Activated CD8-positive, alpha-beta memory T cell treated with anti-CD3 and anti-CD28 coated beads, Interleukin-2, amount 50 U/mL, for 48 hours (primary cell): ENCODE measurements at regions not wholly inside any gene's neighbourhood (a gene's known extent, or its start where the extent isn't known, plus 50 kb on each side); places are given as distances from the start of the nearest gene placed in this dataset.

Source experiments
- DNase-seq: peaks from one replicate; pipeline ENCODE4 v3.0.0-alpha.2; 2020

GRCh38 chr13:82938644-82939043 lies 943.6 kb downstream of the SLITRK1 start:
- DNase-seq: no peak

GRCh38 chr13:82934000-82934399 lies 948.3 kb downstream of the SLITRK1 start:
- no peak for DNase-seq

- DNase-seq: no peak
Observed at GRCh38 chr13:82925114-82925513, 957.2 kb downstream of the SLITRK1 start.

- no peak for DNase-seq
Observed at GRCh38 chr13:82917984-82918383, 964.3 kb downstream of the SLITRK1 start.

- no peak for DNase-seq
Observed at GRCh38 chr13:82912564-82912963, 969.7 kb downstream of the SLITRK1 start.

- no peak for DNase-seq
Observed at GRCh38 chr13:82905071-82905470, 977.2 kb downstream of the SLITRK1 start.

- DNase-seq: no peak
Observed at GRCh38 chr13:82900453-82900852, 981.8 kb downstream of the SLITRK1 start.

GRCh38 chr13:82898586-82898985 lies 983.7 kb downstream of the SLITRK1 start:
- no peak for DNase-seq

- no peak for DNase-seq
Observed at GRCh38 chr13:82879921-82880320, 1002.4 kb downstream of the SLITRK1 start.

- DNase-seq: no peak
Observed at GRCh38 chr13:82878536-82878935, 1003.7 kb downstream of the SLITRK1 start.

- DNase-seq: no peak
Observed at GRCh38 chr13:82867284-82867683, 1015.0 kb downstream of the SLITRK1 start.

- DNase-seq: no peak
Observed at GRCh38 chr13:82850644-82851043, 1031.6 kb downstream of the SLITRK1 start.

GRCh38 chr13:82848766-82849165 lies 1033.5 kb downstream of the SLITRK1 start:
- DNase-seq: no peak

- DNase-seq: no peak
Observed at GRCh38 chr13:82847595-82847994, 1034.7 kb downstream of the SLITRK1 start.

GRCh38 chr13:82833923-82834322 lies 1048.4 kb downstream of the SLITRK1 start:
- DNase-seq: no peak

GRCh38 chr13:82829040-82829439 lies 1053.2 kb downstream of the SLITRK1 start:
- no peak for DNase-seq

- no peak for DNase-seq
Observed at GRCh38 chr13:82827724-82828123, 1054.5 kb downstream of the SLITRK1 start.

- no peak for DNase-seq
Observed at GRCh38 chr13:82822935-82823334, 1059.3 kb downstream of the SLITRK1 start.

GRCh38 chr13:82817133-82817532 lies 1065.1 kb downstream of the SLITRK1 start:
- DNase-seq: no peak

- DNase-seq: no peak
Observed at GRCh38 chr13:82815791-82816190, 1066.5 kb downstream of the SLITRK1 start.

- DNase-seq: no peak
Observed at GRCh38 chr13:82803341-82803740, 1078.9 kb downstream of the SLITRK1 start.

GRCh38 chr13:82802528-82802927 lies 1079.7 kb downstream of the SLITRK1 start:
- no peak for DNase-seq

- no peak for DNase-seq
Observed at GRCh38 chr13:82800391-82800790, 1081.9 kb downstream of the SLITRK1 start.

- no peak for DNase-seq
Observed at GRCh38 chr13:82797876-82798275, 1084.4 kb downstream of the SLITRK1 start.

GRCh38 chr13:82791035-82791434 lies 1091.2 kb downstream of the SLITRK1 start:
- DNase-seq: no peak

- DNase-seq: no peak
Observed at GRCh38 chr13:82772816-82773215, 1109.5 kb downstream of the SLITRK1 start.
